HCT116 (cell line): ENCODE measurements at regions not wholly inside any gene's neighbourhood (a gene's known extent, or its start where the extent isn't known, plus 50 kb on each side); places are given as distances from the start of the nearest gene placed in this dataset.
"Not testable (repeated sequence)": the region's sequence is repeated elsewhere in the genome, so short reads cannot be mapped to it uniquely, and the experiment has no call there.

Source experiments
- ATAC-seq: fragments of 200-7000 bp; cut with Tn5 transposase; 2 replicates; pipeline ENCODE4 v1.9.1; 2020; ENCODE audit warnings: mild to moderate bottlenecking, moderate library complexity
- BruUV-seq: library from RNA; stranded (reverse); fragments of 400-500 nt; replicated peaks from 2 replicates; lab custom pipeline; 2021; lab: Mats Ljungman, UMichigan
- CTCF ChIA-PET: fragments of 300-600 bp; sonication (Branson Sonifier 250); formaldehyde crosslinking; loops from one replicate; lab custom pipeline; 2021; ENCODE audit warnings: antibody characterized with exemption; lab: Charles Lee
- POLR2A ChIA-PET: fragments of 300-600, 350-600 bp; sonication (Branson Sonifier 250); formaldehyde crosslinking; loops from one replicate; lab custom pipeline; 2021; ENCODE audit warnings: antibody characterized with exemption; lab: Charles Lee
- RAD21 ChIA-PET, 2 experiments: fragments of 300-600 bp; sonication (Branson Sonifier 250); formaldehyde crosslinking; loops; one replicate each; lab custom pipeline; 2023; ENCODE audit warnings: low total read pairs in 2 of 2; ENCODE audit not compliant: uncharacterized antibody in 2 of 2, unreplicated experiment in 2 of 2, low non-redundant PET in 1 of 2; lab: Charles Lee
- DNase-seq: peaks from one replicate; pipeline ENCODE4 v3.0.0-alpha.2; 2010; ENCODE audit warnings: low read depth, low spot score
- H2AFZ ChIP-seq: fragments of 200-600 bp; shearing (Covaris generic), sonication (generic); 2 replicates; pipeline ENCODE4 v1.6.1; 2017; ENCODE audit warnings: low read depth, mixed run types, mixed read lengths, antibody characterized with exemption, low read length; ENCODE audit not compliant: poor library complexity, severe bottlenecking
- H3K27ac ChIP-seq: 2 replicates; pipeline ENCODE4 v1.5.1; 2012; ENCODE audit warnings: low read depth, low read length
- H3K27me3 ChIP-seq: fragments of 200-600 bp; sonication (generic); 2 replicates; pipeline ENCODE4 v1.6.1; 2016; ENCODE audit warnings: mixed run types, low read length, mixed read lengths; ENCODE audit not compliant: insufficient read depth
- H3K36me3 ChIP-seq, 2 experiments: fragments of 200-500 bp in 1 of 2; fragments of 200-600 bp in 1 of 2; sonication (Bioruptor generic) in 1 of 2; sonication (generic) in 1 of 2; 2 replicates each; pipeline versions ENCODE4 v1.5.1 to v1.6.1; 2014 to 2016; ENCODE audit warnings: low read length in 2 of 2, inconsistent platforms in 1 of 2, mixed read lengths in 1 of 2, mixed run types in 1 of 2; ENCODE audit not compliant: insufficient read depth in 2 of 2, control insufficient read depth in 1 of 2
- H3K4me1 ChIP-seq, 2 experiments: fragments of 200-600 bp in 1 of 2; sonication (generic) in 1 of 2; 2 replicates each; pipeline versions ENCODE4 v1.5.1 to v1.6.1; 2012 to 2017; ENCODE audit warnings: low read length in 2 of 2, inconsistent platforms in 1 of 2, mild to moderate bottlenecking in 1 of 2, mixed read lengths in 1 of 2, mixed run types in 1 of 2, moderate library complexity in 1 of 2; ENCODE audit not compliant: insufficient read depth in 2 of 2, control insufficient read depth in 1 of 2
- H3K4me2 ChIP-seq: fragments of 200-600 bp; sonication (generic); 2 replicates; pipeline ENCODE4 v1.6.1; 2017; ENCODE audit warnings: mixed run types, low read length, mixed read lengths
- H3K4me3 ChIP-seq, 2 experiments: fragments of 200-600 bp in 1 of 2; sonication (generic) in 1 of 2; replicated peaks in 1 of 2; 2 replicates each; pipeline ENCODE4 v1.5.1; 2011 to 2016; ENCODE audit warnings: low read length in 2 of 2, control low read depth in 1 of 2, low read depth in 1 of 2, mild to moderate bottlenecking in 1 of 2, mixed read lengths in 1 of 2, mixed run types in 1 of 2
- H3K79me2 ChIP-seq: fragments of 200-600 bp; sonication (generic); 2 replicates; pipeline ENCODE4 v1.6.1; 2017; ENCODE audit warnings: mild to moderate bottlenecking, mixed run types, low read length, moderate library complexity, mixed read lengths; ENCODE audit not compliant: insufficient read depth
- H3K9ac ChIP-seq: fragments of 200-600 bp; sonication (generic); 2 replicates; pipeline ENCODE4 v1.6.1; 2016; ENCODE audit warnings: low read length, mixed read lengths
- H3K9me2 ChIP-seq: fragments of 200-600 bp; sonication (generic), shearing (Covaris generic); 2 replicates; pipeline ENCODE4 v1.6.1; 2017; ENCODE audit warnings: mixed run types, mild to moderate bottlenecking, moderate library complexity; ENCODE audit not compliant: insufficient read depth
- H3K9me3 ChIP-seq, 2 experiments: fragments of 200-500 bp in 1 of 2; fragments of 200-600 bp in 1 of 2; sonication (Bioruptor generic) in 1 of 2; sonication (generic) in 1 of 2; 2 replicates each; pipeline ENCODE4 v1.6.1; 2014 to 2017; ENCODE audit warnings: low read length in 2 of 2, mixed read lengths in 2 of 2, inconsistent platforms in 1 of 2, low read depth in 1 of 2, mild to moderate bottlenecking in 1 of 2, mixed run types in 1 of 2, moderate library complexity in 1 of 2; ENCODE audit not compliant: control insufficient read depth in 1 of 2, insufficient read depth in 1 of 2
- H4K20me1 ChIP-seq: fragments of 200-600 bp; sonication (generic), shearing (Covaris generic); 2 replicates; pipeline ENCODE4 v1.6.1; 2017; ENCODE audit warnings: mixed run types, mild to moderate bottlenecking, moderate library complexity; ENCODE audit not compliant: insufficient read depth
- ATF3 ChIP-seq: IDR thresholded peaks from 2 replicates; pipeline ENCODE4 v1.6.1; 2012
- EGR1 ChIP-seq: IDR thresholded peaks from 2 replicates; pipeline ENCODE4 v1.6.1; 2012; ENCODE audit warnings: low read depth
- ELF1 ChIP-seq: IDR thresholded peaks from 2 replicates; pipeline ENCODE4 v1.6.1; 2012; ENCODE audit warnings: low read depth, borderline replicate concordance
- EZH2 ChIP-seq: fragments of 200-600 bp; sonication (generic); IDR thresholded peaks from 2 replicates; pipeline ENCODE4 v1.6.1; 2017; ENCODE audit warnings: antibody characterized with exemption, mixed run types
- EZH2phosphoT487 ChIP-seq: fragments of 200-600 bp; IDR thresholded peaks from 2 replicates; pipeline ENCODE4 v1.6.1; 2018; ENCODE audit warnings: antibody characterized with exemption, borderline replicate concordance
- FOSL1 ChIP-seq: IDR thresholded peaks from 2 replicates; pipeline ENCODE4 v1.6.1; 2012; ENCODE audit warnings: low read depth
- POLR2A ChIP-seq: IDR thresholded peaks from 2 replicates; pipeline ENCODE4 v1.7.0; 2011; ENCODE audit warnings: borderline replicate concordance; ENCODE audit not compliant: insufficient read depth, insufficient read length; ENCODE audit errors: extremely low read depth
- POLR2AphosphoS5 ChIP-seq: IDR thresholded peaks from 2 replicates; pipeline ENCODE4 v1.6.1; 2011; ENCODE audit warnings: mild to moderate bottlenecking, low read depth, low read length, moderate library complexity
- SIN3A ChIP-seq: IDR thresholded peaks from 2 replicates; pipeline ENCODE4 v1.6.1; 2012; ENCODE audit warnings: low read depth
- YY1 ChIP-seq: IDR thresholded peaks from 2 replicates; pipeline ENCODE4 v1.6.1; 2011; ENCODE audit warnings: low read length, low read depth, moderate library complexity, mild to moderate bottlenecking; ENCODE audit not compliant: insufficient replicate concordance; ENCODE audit errors: extremely low read depth
- ZBTB33 ChIP-seq: IDR thresholded peaks from 2 replicates; pipeline ENCODE4 v1.6.1; 2011; ENCODE audit warnings: mild to moderate bottlenecking, low read length, moderate library complexity; ENCODE audit not compliant: insufficient replicate concordance; ENCODE audit errors: extremely low read depth
- intact Hi-C: fragments of 100-400 bp; cut with micrococcal nuclease; formaldehyde crosslinking; loops from 2 replicates; pipeline ENCODE4 v1.10.0; 2022

- H3K9me3 ChIP-seq, H3K4me2 ChIP-seq, H3K9ac ChIP-seq, H3K4me3 ChIP-seq, H3K36me3 ChIP-seq, H2AFZ ChIP-seq, intact Hi-C loops, CTCF ChIA-PET, H3K27ac ChIP-seq, RAD21 ChIA-PET, BruUV-seq, H3K9me2 ChIP-seq, H4K20me1 ChIP-seq, POLR2A ChIA-PET, H3K27me3 ChIP-seq, ATAC-seq, H3K4me1 ChIP-seq, H3K79me2 ChIP-seq, DNase-seq: not testable (repeated sequence)
Measured at GRCh38 chr4:129853685-129854467, 757.9 kb downstream of the C4orf33 start.

GRCh38 chr4:129862461-129862860 is 766.5 kb downstream of the C4orf33 start:
- intact Hi-C loops, result no loop called here
- Histone ChIP-seq H3K36me3 (no peaks in the 10 kb centered on the region), H3K9me2 (no peaks in the 10 kb centered on the region), H3K4me1 (no peaks in the 10 kb centered on the region), H3K27ac (no peak overlapping the region), H3K9me3 (no peaks in the 10 kb centered on the region), H3K4me3 (no peak overlapping the region), H3K27me3 (no peaks in the 10 kb centered on the region), H2AFZ (no peak overlapping the region), H3K9ac (no peak overlapping the region), H3K4me2 (no peak overlapping the region), H3K79me2 (no peaks in the 10 kb centered on the region), H4K20me1 (no peaks in the 10 kb centered on the region)
- ATAC-seq, result no peak
- TF ChIP-seq ATF3 (no peak), SIN3A (no peak), FOSL1 (no peak), POLR2AphosphoS5 (no peak), EGR1 (no peak), ZBTB33 (no peak), EZH2 (no peak), POLR2A (no peak), YY1 (no peak), ELF1 (no peak), EZH2phosphoT487 (no peak)
- ChIA-PET CTCF (no interaction called here), POLR2A (interaction anchor here (1.2 kb wide), 1 partner anchor 14 kb away, joined by 3 read pairs; no protein-coding TSS in a partner anchor), RAD21 (no interaction called here)
- no TSS peak for BruUV-seq
- no peak for DNase-seq
